ENCODE measurements at regions not wholly inside any gene's neighbourhood (a gene's known extent, or its start where the extent isn't known, plus 50 kb on each side); places are given as distances from the start of the nearest gene placed in this dataset.

DNA sequence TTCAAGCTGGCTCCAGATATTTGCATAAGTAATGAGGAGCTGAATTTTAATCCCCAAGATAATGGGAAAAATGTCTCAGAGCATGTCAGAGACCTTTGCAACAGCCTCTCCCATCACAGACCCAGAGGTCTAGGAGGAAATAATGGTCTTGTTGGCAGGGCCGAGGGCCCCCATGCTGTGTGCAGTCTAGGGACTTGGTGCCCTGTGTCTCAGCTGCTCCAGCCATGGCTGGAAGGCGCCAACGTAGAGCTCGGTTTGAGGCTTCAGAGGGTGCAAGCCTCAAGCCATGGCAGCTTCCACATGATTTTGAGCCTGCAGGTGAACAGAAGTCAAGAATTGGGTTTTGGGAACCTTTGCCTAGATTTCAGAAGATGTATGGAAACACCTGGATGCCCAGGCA, 134.7 kb downstream of the LYPLAL1 start:
- no peak overlapping the region for H3K4me3 ChIP-seq
- H3K27ac ChIP-seq: no peak overlapping the region
- no peak for DNase-seq
- H4K20me1 ChIP-seq (ENCODE audit: insufficient read depth): no peaks in the 10 kb centered on the region
- ChIA-PET POLR2A (ENCODE audit: unreplicated experiment) (no interaction called here), CTCF (no interaction called here)
- H3K4me2 ChIP-seq: no peak overlapping the region
- H3F3A ChIP-seq (ENCODE audit: insufficient read depth, low read depth): no peaks in the 10 kb centered on the region
- H3K27me3 ChIP-seq (ENCODE audit: insufficient read depth, low read depth): no peaks in the 10 kb centered on the region
- H3K9me3 ChIP-seq (ENCODE audit: insufficient read depth, low read depth): no peaks in the 10 kb centered on the region
- no peak overlapping the region for H2AFZ ChIP-seq
- no peaks in the 10 kb centered on the region for H3K36me3 ChIP-seq (ENCODE audit: low read depth)
- H3K4me1 ChIP-seq (replicated peaks; ENCODE audit: insufficient read depth): no peaks in the 10 kb centered on the region
- H3K79me2 ChIP-seq (ENCODE audit: low read depth): no peaks in the 10 kb centered on the region
- no TSS peak for BruUV-seq (replicated peaks)
- TF ChIP-seq, protein P1, sequence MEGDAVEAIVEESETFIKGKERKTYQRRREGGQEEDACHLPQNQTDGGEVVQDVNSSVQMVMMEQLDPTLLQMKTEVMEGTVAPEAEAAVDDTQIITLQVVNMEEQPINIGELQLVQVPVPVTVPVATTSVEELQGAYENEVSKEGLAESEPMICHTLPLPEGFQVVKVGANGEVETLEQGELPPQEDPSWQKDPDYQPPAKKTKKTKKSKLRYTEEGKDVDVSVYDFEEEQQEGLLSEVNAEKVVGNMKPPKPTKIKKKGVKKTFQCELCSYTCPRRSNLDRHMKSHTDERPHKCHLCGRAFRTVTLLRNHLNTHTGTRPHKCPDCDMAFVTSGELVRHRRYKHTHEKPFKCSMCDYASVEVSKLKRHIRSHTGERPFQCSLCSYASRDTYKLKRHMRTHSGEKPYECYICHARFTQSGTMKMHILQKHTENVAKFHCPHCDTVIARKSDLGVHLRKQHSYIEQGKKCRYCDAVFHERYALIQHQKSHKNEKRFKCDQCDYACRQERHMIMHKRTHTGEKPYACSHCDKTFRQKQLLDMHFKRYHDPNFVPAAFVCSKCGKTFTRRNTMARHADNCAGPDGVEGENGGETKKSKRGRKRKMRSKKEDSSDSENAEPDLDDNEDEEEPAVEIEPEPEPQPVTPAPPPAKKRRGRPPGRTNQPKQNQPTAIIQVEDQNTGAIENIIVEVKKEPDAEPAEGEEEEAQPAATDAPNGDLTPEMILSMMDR (conservative IDR thresholded peaks at IDR 0.05): no peak
- TF ChIP-seq EZH2 (IDR thresholded peaks at IDR 0.05; ENCODE audit: low read depth): no peak
- H3K9me2 ChIP-seq (ENCODE audit: insufficient read depth): no peaks in the 10 kb centered on the region
- intact Hi-C loops (cut with micrococcal nuclease; ENCODE audit: unreplicated experiment): no loop called here

DNA sequence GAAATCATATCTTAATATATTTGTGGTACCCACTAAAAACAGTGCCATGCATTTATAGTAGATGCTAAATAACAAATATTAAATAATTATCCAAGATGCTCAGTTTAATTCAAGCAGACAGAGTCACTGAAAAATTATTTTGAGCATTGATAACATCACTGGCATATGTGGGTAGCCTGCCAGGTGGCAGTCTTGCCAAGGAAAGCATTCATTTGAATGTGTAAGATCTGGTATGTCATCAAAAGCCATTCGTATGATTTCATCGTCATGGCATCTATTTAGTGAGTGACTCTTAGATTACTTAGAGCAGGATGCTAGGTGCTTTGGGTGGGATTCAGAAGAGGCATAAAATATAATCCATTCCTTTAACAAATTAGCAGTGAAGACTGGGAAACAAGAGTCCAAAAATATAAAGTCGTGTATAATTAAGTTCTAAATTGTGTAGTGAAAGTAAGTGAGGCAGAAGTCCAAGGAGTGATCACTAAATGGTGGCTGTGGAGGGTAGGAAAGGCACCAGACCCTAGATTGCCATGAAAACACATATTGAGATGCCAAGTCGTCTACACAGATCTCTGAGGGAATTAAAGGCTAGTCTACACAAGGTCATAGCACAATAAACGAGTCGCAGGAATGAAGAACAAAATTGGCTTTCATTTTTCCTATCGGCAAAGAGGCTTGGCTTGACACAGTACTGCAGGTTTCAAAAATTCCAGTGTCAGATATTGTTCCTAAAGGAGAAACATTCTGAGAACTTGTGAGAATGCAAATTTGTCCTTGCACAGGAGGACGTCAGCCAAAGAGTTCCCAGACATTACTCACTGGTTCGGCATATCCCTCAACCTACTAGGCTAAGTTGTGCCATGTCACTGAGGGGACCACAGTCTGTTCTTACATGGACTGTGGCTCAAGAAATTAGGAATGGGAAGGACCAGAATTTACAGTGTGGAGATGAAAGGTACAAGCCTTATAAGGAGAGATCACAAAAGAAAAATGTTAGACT, 130.8 kb downstream of the LYPLAL1 start:
- TF ChIP-seq, protein P1 (conservative IDR thresholded peaks at IDR 0.05): peak; percentile 47; the same call in 1 of the 2 replicates
- no peak for TF ChIP-seq EZH2 (IDR thresholded peaks at IDR 0.05; ENCODE audit: low read depth)
- H3K4me1 ChIP-seq (replicated peaks; ENCODE audit: insufficient read depth): no peaks in the 10 kb centered on the region
- ChIA-PET CTCF (no interaction called here), POLR2A (ENCODE audit: unreplicated experiment) (no interaction called here)
- no peak overlapping the region for H2AFZ ChIP-seq
- H3K79me2 ChIP-seq (ENCODE audit: low read depth): no peaks in the 10 kb centered on the region
- no peaks in the 10 kb centered on the region for H3K9me2 ChIP-seq (ENCODE audit: insufficient read depth)
- no peaks in the 10 kb centered on the region for H4K20me1 ChIP-seq (ENCODE audit: insufficient read depth)
- H3K36me3 ChIP-seq (ENCODE audit: low read depth): no peaks in the 10 kb centered on the region
- H3K27ac ChIP-seq: no peak overlapping the region
- no peak overlapping the region for H3K4me2 ChIP-seq
- BruUV-seq (replicated peaks): no TSS peak
- no peaks in the 10 kb centered on the region for H3K27me3 ChIP-seq (ENCODE audit: insufficient read depth, low read depth)
- no peak overlapping the region for H3K4me3 ChIP-seq
- no peaks in the 10 kb centered on the region for H3K9me3 ChIP-seq (ENCODE audit: insufficient read depth, low read depth)
- peak; percentile 37 to 49 for DNase-seq
- no peaks in the 10 kb centered on the region for H3F3A ChIP-seq (ENCODE audit: insufficient read depth, low read depth)
- intact Hi-C loops (cut with micrococcal nuclease; ENCODE audit: unreplicated experiment): loop anchor here (1.0 to 2.0 kb wide), 3 partner anchors 81 to 262 kb away; no protein-coding TSS in a partner anchor

DNA sequence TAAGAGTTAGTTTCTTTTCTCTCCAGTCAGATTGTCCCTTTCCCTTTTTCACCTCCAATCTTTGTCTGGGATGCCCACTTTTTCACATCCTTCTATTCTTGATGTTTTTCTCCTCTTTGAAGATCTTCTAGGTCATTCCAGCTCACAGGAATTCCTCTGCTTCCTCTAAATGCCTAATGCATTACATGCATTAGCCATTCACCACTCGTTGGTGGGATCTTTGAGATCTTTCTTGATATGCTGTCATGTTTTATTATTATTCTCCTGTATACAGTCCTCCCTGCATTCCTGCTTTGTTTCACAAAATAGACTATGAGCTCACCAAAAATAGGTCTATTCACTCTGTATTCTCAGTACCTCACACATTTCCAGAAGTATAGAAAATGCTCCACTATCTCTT, 129.0 kb downstream of the LYPLAL1 start:
- no TSS peak for BruUV-seq (replicated peaks)
- H3K4me3 ChIP-seq: no peak overlapping the region

More for the DNA sequence above, 129.0 kb downstream of the LYPLAL1 start:
- DNase-seq: no peak
- ChIA-PET CTCF (no interaction called here), POLR2A (ENCODE audit: unreplicated experiment) (interaction anchor here (0.6 kb wide), 1 partner anchor 141 kb away, joined by 3 read pairs; no protein-coding TSS in a partner anchor)
- H2AFZ ChIP-seq: no peak overlapping the region
- no peaks in the 10 kb centered on the region for H4K20me1 ChIP-seq (ENCODE audit: insufficient read depth)
- no peak overlapping the region for H3K4me2 ChIP-seq
- H3K27ac ChIP-seq: no peak overlapping the region
- no peaks in the 10 kb centered on the region for H3K36me3 ChIP-seq (ENCODE audit: low read depth)
- no peaks in the 10 kb centered on the region for H3K9me3 ChIP-seq (ENCODE audit: insufficient read depth, low read depth)
- H3F3A ChIP-seq (ENCODE audit: insufficient read depth, low read depth): no peaks in the 10 kb centered on the region
- H3K4me1 ChIP-seq (replicated peaks; ENCODE audit: insufficient read depth): no peaks in the 10 kb centered on the region
- no peaks in the 10 kb centered on the region for H3K27me3 ChIP-seq (ENCODE audit: insufficient read depth, low read depth)
- H3K79me2 ChIP-seq (ENCODE audit: low read depth): no peaks in the 10 kb centered on the region
- H3K9me2 ChIP-seq (ENCODE audit: insufficient read depth): no peaks in the 10 kb centered on the region
- intact Hi-C loops (cut with micrococcal nuclease; ENCODE audit: unreplicated experiment): no loop called here
- TF ChIP-seq EZH2 (IDR thresholded peaks at IDR 0.05; ENCODE audit: low read depth): no peak
- TF ChIP-seq, protein P1 (conservative IDR thresholded peaks at IDR 0.05): no peak
